Transverse colon (tissue), 4 donors: ENCODE measurements at regions not wholly inside any gene's neighbourhood (a gene's known extent, or its start where the extent isn't known, plus 50 kb on each side); places are given as distances from the start of the nearest gene placed in this dataset.

Source experiments
- DNase-seq: peaks from one replicate; pipeline ENCODE4 v3.0.0-alpha.2; 2019
- H3K27ac ChIP-seq, 4 donors: fragments of 200-600 bp; sonication (generic); 2 replicates each; pipeline ENCODE4 v1.5.1; 2016 to 2018; ENCODE audit warnings: inconsistent platforms in 4 of 4
- H3K27me3 ChIP-seq: fragments of 200-600 bp; sonication (generic); 2 replicates; pipeline ENCODE4 v1.5.1; 2017; ENCODE audit warnings: inconsistent platforms
- H3K36me3 ChIP-seq, 4 donors: fragments of 200-600 bp; sonication (generic); 2 replicates each; pipeline ENCODE4 v1.5.1; 2017 to 2019; ENCODE audit warnings: inconsistent platforms in 4 of 4
- H3K4me1 ChIP-seq, 4 donors: fragments of 200-600 bp; sonication (generic); 2 replicates each; pipeline ENCODE4 v1.5.1; 2017 to 2020; ENCODE audit warnings: inconsistent platforms in 4 of 4
- H3K4me3 ChIP-seq, 4 donors: fragments of 200-600 bp; sonication (generic); 1 replicate in 1 of 4; 2 replicates in 3 of 4; pipeline versions ENCODE4 v1.5.1 to v1.6.1; 2017 to 2019; ENCODE audit warnings: inconsistent platforms in 4 of 4
- H3K9me3 ChIP-seq, 2 donors: fragments of 200-600 bp; sonication (generic); 2 replicates each; pipeline ENCODE4 v1.5.1; 2017 to 2019; ENCODE audit warnings: inconsistent platforms in 2 of 2
- EP300 ChIP-seq: sonication (generic); formaldehyde crosslinking; IDR thresholded peaks from one replicate; pipeline ENCODE4 v1.6.1; 2017; ENCODE audit warnings: antibody characterized with exemption, low read depth
- POLR2A ChIP-seq: fragments of 450-650 bp; IDR thresholded peaks from one replicate; pipeline ENCODE4 v1.6.1; 2016; ENCODE audit warnings: antibody characterized with exemption, mild to moderate bottlenecking, moderate library complexity
- POLR2AphosphoS5 ChIP-seq, 3 donors: sonication (generic); formaldehyde crosslinking; IDR thresholded peaks; one replicate each; pipeline ENCODE4 v1.6.1; 2016; ENCODE audit warnings: antibody characterized with exemption in 3 of 3
- WGBS, 2 donors: methylation state at CpG; one replicate each; pipeline ENCODE4 v1.1.5; 2018; ENCODE audit warnings: low coverage in 1 of 2; 5-methylcytosine and 5-hydroxymethylcytosine counted together
- in situ Hi-C, 4 donors: fragments of 200-750 bp; cut with MboI; loops; one replicate each; pipeline versions ENCODE4 v1.15.0 to v1.15.1; 2017; ENCODE audit warnings: low sequenced_read_pairs in 3 of 4, low pct_ligation_motif_present in 1 of 4, low pct_unique_long_range_greater_than_20kb in 1 of 4
- intact Hi-C: fragments of 100-400 bp; cut with DNase I; formaldehyde crosslinking; loops from one replicate; pipeline ENCODE4 v1.15.1; 2023; ENCODE audit warnings: low total_unique reads
- TF ChIP-seq, protein P1 (sequence below), 5 experiments: fragments of 200-600 bp in 3 of 5; fragments of 450-650 bp in 2 of 5; sonication (generic) in 3 of 5; IDR thresholded peaks; 1 replicate in 2 of 5; 2 replicates in 3 of 5; pipeline ENCODE4 v1.5.1; 2016 to 2017; ENCODE audit warnings: antibody characterized with exemption in 5 of 5, inconsistent platforms in 3 of 5, mild to moderate bottlenecking in 2 of 5, moderate library complexity in 1 of 5

DNA sequence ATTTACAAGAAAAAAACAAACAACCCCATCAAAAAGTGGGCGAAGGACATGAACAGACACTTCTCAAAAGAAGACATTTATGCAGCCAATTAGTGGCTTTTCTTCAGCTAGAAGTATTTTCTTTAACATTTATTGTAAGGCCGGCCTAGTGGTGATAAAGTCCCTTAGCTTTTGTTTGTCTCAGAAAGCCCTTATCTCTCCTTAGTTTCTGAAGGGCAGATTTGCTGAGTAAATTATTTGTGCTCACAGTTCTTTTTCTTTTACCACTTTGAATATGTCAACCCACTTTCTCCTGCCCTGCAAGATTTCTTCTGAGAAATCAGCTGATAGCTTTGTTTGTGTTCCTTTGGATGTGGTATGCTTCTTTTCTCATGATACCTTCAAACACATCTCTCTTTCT lies 344.0 kb upstream of the SYNCRIP start:
- Histone ChIP-seq H3K9me3 (peaks cover 4 to 11% of the 10 kb centered on the region in 2 donors), H3K4me1 (no peaks in the 10 kb centered on the region), H3K27me3 (no peaks in the 10 kb centered on the region), H3K4me3 (no peak overlapping the region), H3K27ac (no peak overlapping the region), H3K36me3 (no peaks in the 10 kb centered on the region)
- intact Hi-C loops: no loop called here
- DNase-seq: no peak
- in situ Hi-C loops: no loop called here
- TF ChIP-seq EP300 (no peak), POLR2AphosphoS5 (IDR thresholded peaks at IDR 0.05) (no peak), POLR2A (no peak)
- TF ChIP-seq, protein P1, sequence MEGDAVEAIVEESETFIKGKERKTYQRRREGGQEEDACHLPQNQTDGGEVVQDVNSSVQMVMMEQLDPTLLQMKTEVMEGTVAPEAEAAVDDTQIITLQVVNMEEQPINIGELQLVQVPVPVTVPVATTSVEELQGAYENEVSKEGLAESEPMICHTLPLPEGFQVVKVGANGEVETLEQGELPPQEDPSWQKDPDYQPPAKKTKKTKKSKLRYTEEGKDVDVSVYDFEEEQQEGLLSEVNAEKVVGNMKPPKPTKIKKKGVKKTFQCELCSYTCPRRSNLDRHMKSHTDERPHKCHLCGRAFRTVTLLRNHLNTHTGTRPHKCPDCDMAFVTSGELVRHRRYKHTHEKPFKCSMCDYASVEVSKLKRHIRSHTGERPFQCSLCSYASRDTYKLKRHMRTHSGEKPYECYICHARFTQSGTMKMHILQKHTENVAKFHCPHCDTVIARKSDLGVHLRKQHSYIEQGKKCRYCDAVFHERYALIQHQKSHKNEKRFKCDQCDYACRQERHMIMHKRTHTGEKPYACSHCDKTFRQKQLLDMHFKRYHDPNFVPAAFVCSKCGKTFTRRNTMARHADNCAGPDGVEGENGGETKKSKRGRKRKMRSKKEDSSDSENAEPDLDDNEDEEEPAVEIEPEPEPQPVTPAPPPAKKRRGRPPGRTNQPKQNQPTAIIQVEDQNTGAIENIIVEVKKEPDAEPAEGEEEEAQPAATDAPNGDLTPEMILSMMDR (IDR thresholded peaks at IDR 0.05): no peak
- 66 to 94% methylated on average over 2 of the region's 2 CpGs for WGBS, 2 donors

GRCh38 chr6:85983032-85983659 lies 340.5 kb upstream of the SYNCRIP start:
- H3K27ac ChIP-seq: no peak overlapping the region
- H3K9me3 ChIP-seq: peaks cover 4 to 11% of the 10 kb centered on the region in 2 donors
- DNase-seq: no peak
- H3K27me3 ChIP-seq: no peaks in the 10 kb centered on the region
- H3K4me3 ChIP-seq: no peak overlapping the region
- no peak for TF ChIP-seq EP300
- TF ChIP-seq POLR2AphosphoS5 (IDR thresholded peaks at IDR 0.05): no peak
- no peak for TF ChIP-seq POLR2A
- TF ChIP-seq, protein P1 (IDR thresholded peaks at IDR 0.05): no peak
- WGBS, 2 donors: 22 to 40% methylated on average over 2 of the region's 2 CpGs
- no peaks in the 10 kb centered on the region for H3K4me1 ChIP-seq
- intact Hi-C loops: no loop called here
- in situ Hi-C loops: no loop called here
- H3K36me3 ChIP-seq: no peaks in the 10 kb centered on the region

DNA sequence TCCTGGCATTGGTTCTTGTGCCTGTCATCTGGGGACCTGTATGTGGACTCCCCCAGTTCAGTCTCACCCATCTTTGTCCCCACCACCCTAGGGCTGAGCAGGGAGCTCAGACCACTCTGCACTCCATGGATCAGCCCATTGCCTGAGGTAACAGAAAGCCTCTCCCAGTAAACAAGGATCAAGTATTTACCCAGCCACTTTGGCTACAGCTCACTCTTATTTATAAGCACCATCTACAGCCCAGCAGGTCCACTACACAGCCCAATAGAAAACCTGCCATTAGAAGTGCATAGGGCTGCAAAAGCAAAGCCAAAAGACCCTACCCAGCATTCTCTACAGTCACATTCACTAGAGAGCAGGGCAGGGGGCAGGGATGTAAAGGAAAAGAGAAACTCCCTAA lies 335.0 kb upstream of the SYNCRIP start:
- no peak overlapping the region for H3K4me3 ChIP-seq
- in situ Hi-C loops: no loop called here
- intact Hi-C loops: no loop called here
- TF ChIP-seq POLR2AphosphoS5 (IDR thresholded peaks at IDR 0.05) (no peak), POLR2A (no peak), EP300 (no peak)
- TF ChIP-seq, protein P1 (IDR thresholded peaks at IDR 0.05): no peak
- H3K36me3 ChIP-seq: no peaks in the 10 kb centered on the region
- no peaks in the 10 kb centered on the region for H3K4me1 ChIP-seq
- H3K27ac ChIP-seq: no peak overlapping the region
- no peaks in the 10 kb centered on the region for H3K27me3 ChIP-seq
- no peak for DNase-seq
- no peaks in the 10 kb centered on the region for H3K9me3 ChIP-seq

- no peak overlapping the region for H3K4me3 ChIP-seq
- no peak for DNase-seq
- H3K4me1 ChIP-seq: no peaks in the 10 kb centered on the region
- TF ChIP-seq, protein P1 (IDR thresholded peaks at IDR 0.05): no peak
- no peak for TF ChIP-seq POLR2A
- no peak for TF ChIP-seq EP300
- no peak for TF ChIP-seq POLR2AphosphoS5 (IDR thresholded peaks at IDR 0.05)
- no peak overlapping the region for H3K27ac ChIP-seq
- intact Hi-C loops: no loop called here
- H3K36me3 ChIP-seq: no peaks in the 10 kb centered on the region
- WGBS, 2 donors: 50 to 83% methylated on average over 1 to 2 of the region's 2 CpGs
- in situ Hi-C loops: no loop called here
- no peaks in the 10 kb centered on the region for H3K9me3 ChIP-seq
- no peaks in the 10 kb centered on the region for H3K27me3 ChIP-seq
These were observed 333.3 kb upstream of the SYNCRIP start for GRCh38 chr6:85975957-85976356.
